Natural killer cell treated with Interleukin-12 subunit alpha and Interleukin-12 subunit beta and Interleukin-15 and Interleukin-18, amount 100 ng/mL, for 72 hours (primary cell): ENCODE measurements at regions not wholly inside any gene's neighbourhood (a gene's known extent, or its start where the extent isn't known, plus 50 kb on each side); places are given as distances from the start of the nearest gene placed in this dataset.

ENCODE experiments used
- ATAC-seq, 2 donors: fragments of 150-1000 bp; cut with Tn5 transposase in 1 of 2; sonication (Bioruptor Pico), chemical (Tn5 transposase) in 1 of 2; 2 replicates each; pipeline ENCODE4 v1.10.0; 2021
- DNase-seq: peaks from one replicate; pipeline ENCODE4 v3.0.0; 2022; ENCODE audit warnings: low spot score
- H3K27ac Mint-ChIP-seq, 2 donors: 1 replicate in 1 of 2; 2 replicates in 1 of 2; pipeline ENCODE4 v1.8.0; 2022; ENCODE audit warnings: mixed read lengths in 2 of 2, mild to moderate bottlenecking in 1 of 2, moderate library complexity in 1 of 2
- H3K27me3 Mint-ChIP-seq, 2 donors: 1 replicate in 1 of 2; 2 replicates in 1 of 2; pipeline ENCODE4 v1.8.0; 2022; ENCODE audit warnings: mixed read lengths in 2 of 2
- H3K36me3 Mint-ChIP-seq: one replicate; pipeline ENCODE4 v1.8.0; 2022; ENCODE audit warnings: mixed read lengths
- H3K4me1 Mint-ChIP-seq, 2 donors: 1 replicate in 1 of 2; 2 replicates in 1 of 2; pipeline ENCODE4 v1.8.0; 2022; ENCODE audit warnings: low read depth in 2 of 2, mixed read lengths in 2 of 2, mild to moderate bottlenecking in 1 of 2
- H3K4me3 Mint-ChIP-seq: one replicate; pipeline ENCODE4 v1.8.0; 2022; ENCODE audit warnings: mixed read lengths
- H3K9me3 Mint-ChIP-seq: 2 replicates; pipeline ENCODE4 v1.8.0; 2022; ENCODE audit warnings: mixed read lengths

- peaks cover 4% of the 10 kb centered on the region for H3K36me3 Mint-ChIP-seq
- H3K9me3 Mint-ChIP-seq, result peaks cover 11% of the 10 kb centered on the region
- peaks cover 3 to 8% of the 10 kb centered on the region in 2 donors for H3K27me3 Mint-ChIP-seq
- no peak overlapping the region for H3K27ac Mint-ChIP-seq
- no peaks in the 10 kb centered on the region for H3K4me1 Mint-ChIP-seq
- no peak overlapping the region for H3K4me3 Mint-ChIP-seq
- DNase-seq, result no peak
- ATAC-seq, result no peak
Measured at GRCh38 chr4:17188547-17189400, 290.3 kb upstream of the LDB2 start.

DNA sequence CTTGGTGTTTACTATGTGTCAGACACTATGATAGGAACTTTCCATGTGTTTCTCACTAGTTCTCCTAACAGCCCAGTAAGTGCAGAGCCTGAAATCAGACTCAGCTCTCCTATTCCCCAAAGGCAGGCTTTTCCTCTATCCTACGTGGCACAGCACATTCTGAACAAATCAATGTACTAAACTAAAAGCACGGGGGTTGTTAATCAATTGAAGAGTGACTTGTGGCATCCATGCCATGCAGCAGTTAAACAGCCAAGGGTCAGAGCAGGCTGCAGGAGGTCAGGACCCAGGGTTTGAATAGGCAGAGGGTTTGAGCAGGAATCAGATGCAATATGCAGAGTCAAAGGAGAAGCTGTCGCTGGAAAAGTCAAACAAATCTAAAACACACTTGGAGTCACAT is 289.7 kb upstream of the LDB2 start:
- peaks cover 11% of the 10 kb centered on the region for H3K9me3 Mint-ChIP-seq
- no peak for ATAC-seq
- no peaks in the 10 kb centered on the region for H3K4me1 Mint-ChIP-seq
- H3K4me3 Mint-ChIP-seq, result no peak overlapping the region
- H3K27ac Mint-ChIP-seq, result no peak overlapping the region
- peaks cover 4% of the 10 kb centered on the region for H3K36me3 Mint-ChIP-seq
- peaks cover 3 to 8% of the 10 kb centered on the region in 2 donors for H3K27me3 Mint-ChIP-seq
- no peak for DNase-seq

GRCh38 chr4:17187003-17187402 is 288.6 kb upstream of the LDB2 start:
- Mint-ChIP-seq H3K27me3 (peaks cover 3 to 8% of the 10 kb centered on the region in 2 donors), H3K9me3 (peaks cover 11% of the 10 kb centered on the region), H3K4me1 (no peaks in the 10 kb centered on the region), H3K27ac (no peak overlapping the region), H3K36me3 (peaks cover 4% of the 10 kb centered on the region), H3K4me3 (no peak overlapping the region)
- no peak for DNase-seq
- ATAC-seq, result no peak

DNA sequence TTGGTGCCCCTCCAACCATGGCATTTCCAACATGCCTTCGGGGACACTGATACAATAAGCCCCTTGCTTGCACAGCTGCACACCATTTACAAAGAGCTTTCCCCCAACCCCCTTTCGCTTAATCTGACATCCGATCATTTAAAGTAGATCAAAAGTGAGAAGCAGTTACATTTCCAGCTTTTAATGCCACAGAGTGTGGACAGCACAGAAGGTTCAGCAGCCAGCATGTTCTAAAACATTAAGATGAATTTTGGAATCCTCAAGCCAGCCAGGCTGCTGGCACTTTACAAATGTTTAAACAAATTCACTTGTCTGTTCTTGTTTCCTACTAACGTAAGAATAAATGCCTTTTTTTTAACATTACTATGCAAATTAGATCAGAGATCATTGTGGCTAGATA is 284.4 kb upstream of the LDB2 start:
- peaks cover 13% of the 10 kb centered on the region for H3K9me3 Mint-ChIP-seq
- H3K36me3 Mint-ChIP-seq, result peaks cover 2% of the 10 kb centered on the region
- H3K4me1 Mint-ChIP-seq, result no peaks in the 10 kb centered on the region
- no peak overlapping the region for H3K27ac Mint-ChIP-seq
- no peak overlapping the region for H3K4me3 Mint-ChIP-seq
- ATAC-seq (no peak), DNase-seq (no peak)
- H3K27me3 Mint-ChIP-seq, result peaks cover 3 to 4% of the 10 kb centered on the region in 2 donors

GRCh38 chr4:17174751-17175150 is 276.3 kb upstream of the LDB2 start:
- H3K27ac Mint-ChIP-seq, result no peak overlapping the region
- DNase-seq (no peak), ATAC-seq (no peak)
- peaks cover 0 to 6% of the 10 kb centered on the region in 2 donors for H3K27me3 Mint-ChIP-seq
- H3K4me1 Mint-ChIP-seq, result no peaks in the 10 kb centered on the region
- H3K36me3 Mint-ChIP-seq, result no peaks in the 10 kb centered on the region
- H3K9me3 Mint-ChIP-seq, result peaks cover 7% of the 10 kb centered on the region
- no peak overlapping the region for H3K4me3 Mint-ChIP-seq

GRCh38 chr4:17173300-17173699 is 274.9 kb upstream of the LDB2 start:
- Mint-ChIP-seq H3K9me3 (peaks cover 5% of the 10 kb centered on the region), H3K27me3 (peaks cover 0 to 6% of the 10 kb centered on the region in 2 donors), H3K27ac (no peak overlapping the region), H3K4me3 (no peak overlapping the region), H3K36me3 (no peaks in the 10 kb centered on the region), H3K4me1 (no peaks in the 10 kb centered on the region)
- no peak for DNase-seq
- ATAC-seq, result no peak

DNA sequence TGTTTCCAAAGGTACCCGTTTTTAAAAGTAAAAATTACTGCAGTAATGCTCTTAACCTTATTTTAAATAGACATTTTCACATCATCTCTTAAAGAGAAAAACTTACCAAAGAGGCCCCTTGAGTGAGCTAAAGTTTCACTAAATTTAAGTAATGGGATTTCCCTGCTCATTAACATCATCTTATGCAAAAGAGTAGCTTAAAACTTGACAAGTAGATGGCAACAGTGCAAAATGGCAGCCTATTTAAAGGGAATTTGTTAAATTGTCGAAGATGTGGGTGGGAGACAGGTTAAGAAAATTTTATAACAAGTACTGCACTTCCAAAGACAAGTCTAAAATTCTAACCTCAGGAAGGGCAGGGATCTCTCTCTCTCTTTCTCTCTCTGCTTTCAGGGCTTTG is 271.7 kb upstream of the LDB2 start:
- no peak overlapping the region for H3K27ac Mint-ChIP-seq

DNA sequence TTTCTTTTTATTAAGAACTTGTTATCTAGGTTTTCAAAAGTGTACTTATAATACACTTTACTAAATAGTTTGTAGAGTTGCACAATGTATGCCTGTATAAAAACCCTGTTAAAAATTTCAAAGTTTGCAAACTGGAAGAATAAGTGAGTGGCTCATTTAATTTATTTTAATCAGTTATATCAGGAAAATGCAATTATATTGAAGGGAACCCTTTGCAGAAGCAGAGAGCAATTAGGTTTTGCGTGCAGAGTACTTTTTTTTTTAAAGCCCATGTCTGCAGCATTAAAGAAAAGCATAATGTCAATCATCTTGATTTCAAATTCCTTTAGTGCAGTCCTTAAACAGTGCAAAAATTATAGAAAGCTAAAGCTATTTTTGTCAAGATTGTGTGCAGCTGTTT is 271.3 kb upstream of the LDB2 start:
- Mint-ChIP-seq H3K27ac (no peak overlapping the region), H3K4me3 (no peak overlapping the region)

More for the DNA sequence above, 271.7 kb upstream of the LDB2 start:
- no peaks in the 10 kb centered on the region for H3K4me1 Mint-ChIP-seq
- no peaks in the 10 kb centered on the region for H3K27me3 Mint-ChIP-seq
- H3K9me3 Mint-ChIP-seq, result peaks cover 2% of the 10 kb centered on the region
- H3K4me3 Mint-ChIP-seq, result no peak overlapping the region
- ATAC-seq (no peak), DNase-seq (no peak)
- no peaks in the 10 kb centered on the region for H3K36me3 Mint-ChIP-seq

GRCh38 chr4:17168571-17168970 is 270.1 kb upstream of the LDB2 start:
- DNase-seq (no peak), ATAC-seq (no peak)
- peaks cover 5% of the 10 kb centered on the region for H3K36me3 Mint-ChIP-seq
- H3K4me1 Mint-ChIP-seq, result no peaks in the 10 kb centered on the region
- peaks cover 2% of the 10 kb centered on the region for H3K9me3 Mint-ChIP-seq
- no peaks in the 10 kb centered on the region for H3K27me3 Mint-ChIP-seq
- no peak overlapping the region for H3K27ac Mint-ChIP-seq
- no peak overlapping the region for H3K4me3 Mint-ChIP-seq

More for the DNA sequence above, 271.3 kb upstream of the LDB2 start:
- DNase-seq (no peak), ATAC-seq (no peak)
- Mint-ChIP-seq H3K36me3 (no peaks in the 10 kb centered on the region), H3K27me3 (no peaks in the 10 kb centered on the region), H3K9me3 (peaks cover 2% of the 10 kb centered on the region), H3K4me1 (no peaks in the 10 kb centered on the region)

DNA sequence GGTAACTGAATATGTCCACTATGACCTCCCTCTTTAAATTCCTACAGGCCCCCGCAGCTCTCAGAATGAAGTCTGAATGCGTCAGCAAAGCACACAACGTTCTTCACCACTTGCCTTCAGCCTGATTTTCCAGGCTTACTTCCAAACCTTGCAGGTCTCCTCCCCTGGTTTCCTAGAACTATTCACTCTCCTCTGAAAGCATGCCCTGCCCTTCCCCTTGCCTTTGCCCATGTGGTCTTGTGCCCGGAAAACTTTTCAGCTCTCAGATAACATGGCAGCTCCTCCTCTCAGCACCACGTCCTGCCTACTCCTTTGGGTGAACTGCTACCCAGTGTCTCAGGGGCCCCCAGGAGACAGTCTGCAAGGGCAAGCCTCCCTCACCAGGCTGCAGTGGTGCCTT is 268.5 kb upstream of the LDB2 start:
- no peaks in the 10 kb centered on the region for H3K27me3 Mint-ChIP-seq
- no peak overlapping the region for H3K4me3 Mint-ChIP-seq
- peaks cover 2% of the 10 kb centered on the region for H3K9me3 Mint-ChIP-seq
- no peaks in the 10 kb centered on the region for H3K4me1 Mint-ChIP-seq
- DNase-seq, result no peak
- ATAC-seq, result no peak
- no peak overlapping the region for H3K27ac Mint-ChIP-seq
- H3K36me3 Mint-ChIP-seq, result peaks cover 5% of the 10 kb centered on the region

- Mint-ChIP-seq H3K4me3 (no peak overlapping the region), H3K27ac (no peak overlapping the region), H3K4me1 (no peaks in the 10 kb centered on the region), H3K9me3 (peaks cover 6% of the 10 kb centered on the region), H3K36me3 (peaks cover 5% of the 10 kb centered on the region), H3K27me3 (no peaks in the 10 kb centered on the region)
- ATAC-seq (no peak), DNase-seq (no peak)
Measured at GRCh38 chr4:17165286-17165685, 266.8 kb upstream of the LDB2 start.

GRCh38 chr4:17164666-17165065 is 266.2 kb upstream of the LDB2 start:
- no peak for ATAC-seq
- peaks cover 5% of the 10 kb centered on the region for H3K36me3 Mint-ChIP-seq
- no peak overlapping the region for H3K27ac Mint-ChIP-seq
- H3K27me3 Mint-ChIP-seq, result no peaks in the 10 kb centered on the region
- H3K9me3 Mint-ChIP-seq, result peaks cover 6% of the 10 kb centered on the region
- no peak for DNase-seq
- no peaks in the 10 kb centered on the region for H3K4me1 Mint-ChIP-seq
- no peak overlapping the region for H3K4me3 Mint-ChIP-seq

DNA sequence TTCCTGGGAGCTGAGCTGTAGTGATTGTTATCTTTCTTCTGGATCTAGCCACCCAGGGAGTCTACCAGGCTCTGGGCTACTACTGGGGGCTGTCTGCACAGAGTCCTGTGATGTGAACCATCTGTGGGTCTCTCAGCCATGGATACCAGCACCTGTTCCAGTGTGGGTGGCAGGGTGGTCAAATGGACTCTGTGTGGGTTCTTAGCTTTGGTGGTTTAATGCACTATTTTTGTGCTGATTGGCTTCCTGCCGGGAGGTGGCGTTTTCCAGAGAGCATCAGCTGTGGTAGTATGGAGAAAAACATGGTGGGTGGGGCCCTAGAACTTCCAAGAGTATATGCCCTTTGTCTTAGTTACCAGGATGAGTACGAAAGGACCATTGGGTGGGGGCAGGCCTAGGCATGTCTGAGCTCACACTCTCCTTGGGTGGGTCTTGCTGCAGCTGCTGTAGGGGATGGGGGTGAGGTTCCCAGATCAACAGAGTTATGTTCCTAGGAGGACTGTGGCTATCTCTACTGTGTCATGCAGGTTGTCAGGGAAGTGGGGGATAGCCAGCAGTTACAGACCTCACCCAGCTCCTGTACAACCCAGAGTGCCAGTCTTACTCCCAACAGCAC is 264.8 kb upstream of the LDB2 start:
- no peaks in the 10 kb centered on the region for H3K27me3 Mint-ChIP-seq
- no peak overlapping the region for H3K27ac Mint-ChIP-seq
- no peak for ATAC-seq
- no peaks in the 10 kb centered on the region for H3K4me1 Mint-ChIP-seq
- no peak overlapping the region for H3K4me3 Mint-ChIP-seq
- peaks cover 5% of the 10 kb centered on the region for H3K36me3 Mint-ChIP-seq
- no peak for DNase-seq
- peaks cover 6% of the 10 kb centered on the region for H3K9me3 Mint-ChIP-seq

GRCh38 chr4:17157304-17157703 is 258.9 kb upstream of the LDB2 start:
- no peaks in the 10 kb centered on the region for H3K36me3 Mint-ChIP-seq
- H3K4me1 Mint-ChIP-seq, result no peaks in the 10 kb centered on the region
- no peak overlapping the region for H3K4me3 Mint-ChIP-seq
- peaks cover 10% of the 10 kb centered on the region for H3K9me3 Mint-ChIP-seq
- ATAC-seq (no peak), DNase-seq (no peak)
- no peak overlapping the region for H3K27ac Mint-ChIP-seq
- no peaks in the 10 kb centered on the region for H3K27me3 Mint-ChIP-seq
